K562 (cell line): ENCODE measurements at regions not wholly inside any gene's neighbourhood (a gene's known extent, or its start where the extent isn't known, plus 50 kb on each side); places are given as distances from the start of the nearest gene placed in this dataset.

ENCODE experiments used
- ATAC-seq: fragments of 200-7000 bp; cut with Tn5 transposase; 3 replicates; pipeline ENCODE4 v1.9.1; 2020; ENCODE audit warnings: moderate library complexity
- BruUV-seq: library from RNA; stranded (reverse); fragments of 400-500 nt; replicated peaks from 2 replicates; lab custom pipeline; 2021; lab: Mats Ljungman, UMichigan
- CTCF ChIA-PET: fragments of 300-600 bp; formaldehyde crosslinking; extraction: SDS; loops from one replicate; lab custom pipeline; 2021; ENCODE audit warnings: low intra/inter-chr PET ratio; lab: Yijun Ruan, JAX
- POLR2A ChIA-PET: fragments of 300-600, 350-650 bp; sonication (Branson Sonifier 250); formaldehyde crosslinking; extraction: SDS; loops from one replicate; lab custom pipeline; 2021; ENCODE audit warnings: antibody characterized with exemption, inconsistent platforms; lab: Yijun Ruan, JAX
- DNase-seq, 4 experiments: peaks; one replicate each; pipeline versions ENCODE4 v3.0.0 to v3.0.0-alpha.2; 2011 to 2018; ENCODE audit warnings: low spot score in 3 of 4, mixed read lengths in 3 of 4; ENCODE audit errors: extremely low read depth in 1 of 4
- FAIRE-seq: peaks from 2 replicates; lab custom pipeline; 2011; peaks lifted over from hg19 to GRCh38; lab: Jason Lieb, UNC
- H2AFZ ChIP-seq: 2 replicates; pipeline ENCODE4 v1.6.0; 2011; ENCODE audit warnings: low read depth, low read length, control low read depth, inconsistent platforms
- H3K27ac ChIP-seq: fragments of 200-600 bp; 3 replicates; pipeline ENCODE4 v1.8.0; 2011; ENCODE audit warnings: low read depth, mild to moderate bottlenecking, control low read depth, inconsistent platforms, low read length, moderate library complexity, mixed read lengths; ENCODE audit errors: extremely low read depth
- H3K27me3 ChIP-seq, 2 experiments: fragments of 300-600 bp in 1 of 2; 2 replicates in 1 of 2; 3 replicates in 1 of 2; pipeline versions ENCODE4 v1.6.0 to v1.8.0; 2011; ENCODE audit warnings: inconsistent platforms in 2 of 2, low read length in 2 of 2, mild to moderate bottlenecking in 1 of 2, mixed read lengths in 1 of 2, moderate library complexity in 1 of 2; ENCODE audit not compliant: control insufficient read depth in 2 of 2, insufficient read depth in 2 of 2
- H3K36me3 ChIP-seq: fragments of 300-600 bp; 3 replicates; pipeline ENCODE4 v1.8.0; 2011; ENCODE audit warnings: mild to moderate bottlenecking, low read length, inconsistent platforms; ENCODE audit not compliant: control insufficient read depth, insufficient read depth
- H3K4me1 ChIP-seq, 2 experiments: fragments of 200-600 bp in 1 of 2; replicated peaks in 1 of 2; 2 replicates in 1 of 2; 3 replicates in 1 of 2; pipeline versions ENCODE4 v1.5.1 to v1.8.0; 2011; ENCODE audit warnings: inconsistent platforms in 2 of 2, low read length in 2 of 2, mild to moderate bottlenecking in 1 of 2, mixed read lengths in 1 of 2, moderate library complexity in 1 of 2; ENCODE audit not compliant: control insufficient read depth in 2 of 2, insufficient read depth in 2 of 2
- H3K4me2 ChIP-seq: 2 replicates; pipeline ENCODE4 v1.6.1; 2011; ENCODE audit warnings: low read length, control low read depth, inconsistent platforms, mixed read lengths; ENCODE audit not compliant: insufficient read depth
- H3K4me3 ChIP-seq: fragments of 200-600 bp; sonication (generic), shearing (Covaris generic); 2 replicates; pipeline ENCODE4 v1.5.1; 2016; ENCODE audit warnings: control low read depth, inconsistent platforms
- H3K79me2 ChIP-seq: fragments of 200-600 bp; 3 replicates; pipeline ENCODE4 v1.8.0; 2011; ENCODE audit warnings: low read length, inconsistent platforms; ENCODE audit not compliant: control insufficient read depth, insufficient read depth
- H3K9ac ChIP-seq, 2 experiments: 2 replicates each; pipeline versions ENCODE4 v1.6.0 to v1.6.1; 2011; ENCODE audit warnings: low read depth in 2 of 2, low read length in 2 of 2, control low read depth in 1 of 2, inconsistent platforms in 1 of 2, mild to moderate bottlenecking in 1 of 2, mixed read lengths in 1 of 2; ENCODE audit not compliant: insufficient read depth in 1 of 2
- H3K9me1 ChIP-seq: one replicate; pipeline ENCODE4 v1.6.0; 2011; ENCODE audit warnings: inconsistent platforms, mild to moderate bottlenecking, low read length, moderate library complexity; ENCODE audit not compliant: control insufficient read depth, insufficient read depth
- H3K9me3 ChIP-seq: replicated peaks from 2 replicates; pipeline ENCODE4 v1.5.1; 2011; ENCODE audit warnings: low read depth, low read length, inconsistent platforms; ENCODE audit not compliant: control insufficient read depth, insufficient read depth
- H4K20me1 ChIP-seq: replicated peaks from 2 replicates; pipeline ENCODE4 v1.6.1; 2011; ENCODE audit warnings: low read length, inconsistent platforms, mixed read lengths; ENCODE audit not compliant: control insufficient read depth, insufficient read depth
- ARHGAP35 ChIP-seq: fragments of 450-650 bp; IDR thresholded peaks from 2 replicates; pipeline ENCODE4 v1.6.1; 2018; ENCODE audit not compliant: partially characterized antibody
- MBD2 ChIP-seq: sonication (generic); IDR thresholded peaks from 2 replicates; pipeline ENCODE4 v1.6.1; 2016; ENCODE audit warnings: low read depth, borderline replicate concordance
- ZNF140 ChIP-seq: fragments of 250-450 bp; sonication (Bioruptor Pico); IDR thresholded peaks from 2 replicates; pipeline ENCODE4 v1.8.0; 2021; ENCODE audit warnings: moderate library complexity, mild to moderate bottlenecking, inconsistent platforms
- WGBS: fragments of 100-300 bp; shearing (Covaris generic); methylation state at CpG from one replicate; pipeline ENCODE4 v1.1.6; 2016; ENCODE audit warnings: low coverage, mixed read lengths; ENCODE audit not compliant: insufficient coverage; ENCODE audit errors: missing lambda C conversion rate; 5-methylcytosine and 5-hydroxymethylcytosine counted together
- in situ Hi-C: fragments of 300-500 bp; cut with MboI; formaldehyde crosslinking; loops from 4 replicates; pipeline ENCODE4 v1.15.0; 2018; ENCODE audit warnings: inconsistent platforms, mixed read lengths
- intact Hi-C: fragments of 100-400 bp; cut with micrococcal nuclease; formaldehyde crosslinking; loops from 2 replicates; pipeline ENCODE4 v1.14.2; 2022
- TF ChIP-seq, protein P1 (sequence below), 2 experiments: IDR thresholded peaks in 1 of 2; conservative IDR thresholded peaks in 1 of 2; 2 replicates each; pipeline ENCODE4 v1.6.1; 2016; ENCODE audit warnings: low read depth in 2 of 2, mild to moderate bottlenecking in 1 of 2, missing compliant biosample characterization in 1 of 2, missing genetic modification characterization in 1 of 2, moderate library complexity in 1 of 2

DNA sequence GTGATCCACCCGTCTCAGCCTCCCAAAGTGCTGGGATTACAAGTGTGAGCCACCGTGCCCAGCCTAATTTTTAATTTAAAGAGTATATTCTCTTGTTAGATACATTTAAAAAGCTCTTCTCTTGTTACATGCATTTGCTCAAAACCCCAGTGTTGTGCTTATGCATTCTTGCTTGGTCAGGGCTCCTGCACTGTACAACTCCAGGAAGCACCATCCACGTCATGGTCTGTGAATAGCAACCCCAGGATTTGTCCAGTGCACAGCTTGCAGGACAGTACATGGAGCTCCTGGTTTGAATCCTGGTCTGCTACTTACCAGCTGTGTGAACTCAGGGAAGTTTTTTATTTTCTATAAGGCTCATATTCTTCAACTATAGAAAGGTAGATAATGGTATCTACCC is 80.8 kb downstream of the MDH1 start:
- DNase-seq (no peak), FAIRE-seq (no peak), ATAC-seq (no peak)
- peaks cover 0 to 10% of the 10 kb centered on the region in 2 experiments; a peak in 1 of 5 replicates for H3K27me3 ChIP-seq
- H2AFZ ChIP-seq: no peak overlapping the region
- no peak overlapping the region for H3K27ac ChIP-seq
- H3K4me1 ChIP-seq: no peaks in the 10 kb centered on the region
- no peaks in the 10 kb centered on the region for H3K79me2 ChIP-seq
- H3K4me2 ChIP-seq: no peak overlapping the region
- no TSS peak for BruUV-seq
- intact Hi-C loops: no loop called here
- no peaks in the 10 kb centered on the region for H4K20me1 ChIP-seq
- POLR2A ChIA-PET: interaction anchor here (0.6 to 1.6 kb wide), 2 partner anchors 9 to 1185 kb away, joined by 3 to 6 read pairs; no protein-coding TSS in a partner anchor
- CTCF ChIA-PET: no interaction called here
- H3K9me1 ChIP-seq: no peaks in the 10 kb centered on the region
- H3K9ac ChIP-seq: no peak overlapping the region
- WGBS: 3% methylated on average over 3 of the region's 3 CpGs
- in situ Hi-C loops: no loop called here
- H3K9me3 ChIP-seq: no peaks in the 10 kb centered on the region
- no peaks in the 10 kb centered on the region for H3K36me3 ChIP-seq
- TF ChIP-seq MBD2: no peak
- TF ChIP-seq, protein P1, sequence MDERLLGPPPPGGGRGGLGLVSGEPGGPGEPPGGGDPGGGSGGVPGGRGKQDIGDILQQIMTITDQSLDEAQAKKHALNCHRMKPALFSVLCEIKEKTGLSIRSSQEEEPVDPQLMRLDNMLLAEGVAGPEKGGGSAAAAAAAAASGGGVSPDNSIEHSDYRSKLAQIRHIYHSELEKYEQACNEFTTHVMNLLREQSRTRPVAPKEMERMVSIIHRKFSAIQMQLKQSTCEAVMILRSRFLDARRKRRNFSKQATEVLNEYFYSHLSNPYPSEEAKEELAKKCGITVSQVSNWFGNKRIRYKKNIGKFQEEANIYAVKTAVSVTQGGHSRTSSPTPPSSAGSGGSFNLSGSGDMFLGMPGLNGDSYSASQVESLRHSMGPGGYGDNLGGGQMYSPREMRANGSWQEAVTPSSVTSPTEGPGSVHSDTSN (CRISPR knock-in tag; IDR thresholded peaks at IDR 0.05; ENCODE audit: low read depth): no peak
- TF ChIP-seq, protein P1 (tag; conservative IDR thresholded peaks at IDR 0.05; ENCODE audit: low read depth): no peak
- TF ChIP-seq ZNF140: no peak
- no peak for TF ChIP-seq ARHGAP35
- H3K4me3 ChIP-seq: no peak overlapping the region
